ENCODE measurements at regions not wholly inside any gene's neighbourhood (a gene's known extent, or its start where the extent isn't known, plus 50 kb on each side); places are given as distances from the start of the nearest gene placed in this dataset.

GRCh38 chr18:66900837-66901236, 296.9 kb upstream of the CDH19 start:
- Histone ChIP-seq H3K9me3 (ENCODE audit: control insufficient read depth, low read depth, low read length) (no peaks in the 10 kb centered on the region), H3K23me2 (ENCODE audit: insufficient read length, low read depth, low read length, poor library complexity, severe bottlenecking) (no peaks in the 10 kb centered on the region), H2BK15ac (ENCODE audit: low read depth, low read length) (no peak overlapping the region), H2AFZ (ENCODE audit: low read length) (no peak overlapping the region), H4K91ac (ENCODE audit: insufficient read length, low read depth, low read length) (no peak overlapping the region), H3K4me1 (ENCODE audit: insufficient read depth, low read length) (no peaks in the 10 kb centered on the region), H3T11ph (ENCODE audit: low read length) (no peak overlapping the region), H2BK5ac (ENCODE audit: insufficient read length, low read length) (no peak overlapping the region), H3K4me2 (ENCODE audit: insufficient read depth, insufficient read length, low read length) (no peak overlapping the region), H3K23ac (ENCODE audit: insufficient read length, low read depth, low read length) (no peak overlapping the region), H3K56ac (ENCODE audit: insufficient read length, low read depth, low read length) (no peak overlapping the region), H3K27me3 (ENCODE audit: insufficient read depth, low read length) (no peaks in the 10 kb centered on the region), H2AK5ac (ENCODE audit: insufficient read length, low read length) (no peak overlapping the region), H4K8ac (replicated peaks; ENCODE audit: insufficient read length, low read depth, low read length) (no peak overlapping the region), H3K79me2 (ENCODE audit: insufficient read depth, low read length) (no peaks in the 10 kb centered on the region), H2BK12ac (ENCODE audit: insufficient read length, low read depth, low read length) (no peak overlapping the region), H2BK20ac (ENCODE audit: low read depth, low read length, poor library complexity, severe bottlenecking) (no peak overlapping the region), H3K79me1 (ENCODE audit: insufficient read depth, low read depth, low read length, poor library complexity, severe bottlenecking) (no peaks in the 10 kb centered on the region), H4K20me1 (ENCODE audit: control insufficient read depth, insufficient read depth, insufficient read length) (no peaks in the 10 kb centered on the region), H3K4ac (ENCODE audit: low read depth, low read length) (no peak overlapping the region), H4K5ac (ENCODE audit: insufficient read length, low read depth, low read length) (no peak overlapping the region), H3K27ac (ENCODE audit: insufficient read length, low read depth, low read length) (no peak overlapping the region), H3K9ac (ENCODE audit: extremely low read depth, insufficient read length, low read length) (no peak overlapping the region), H2BK120ac (ENCODE audit: low read depth, low read length, poor library complexity, severe bottlenecking) (no peak overlapping the region), H3K18ac (ENCODE audit: insufficient read length, low read depth, low read length) (no peak overlapping the region), H3K14ac (ENCODE audit: insufficient read depth, low read length) (no peak overlapping the region)
- Mint-ChIP-seq H3K4me3 (no peak overlapping the region), H3K9me3 (no peaks in the 10 kb centered on the region), H3K27ac (no peak overlapping the region), H3K4me1 (0 out of 4 replicates have a peak, but pooled peaks cover 2 to 3% of the 10 kb centered on the region in 2 experiments), H3K27me3 (ENCODE audit: low read depth) (no peaks in the 10 kb centered on the region), H3K36me3 (ENCODE audit: insufficient read depth in 1 of 3, low read depth in 3 of 3) (no peaks in the 10 kb centered on the region)
- no peak for DNase-seq
- no peak for TF ChIP-seq CTCF (conservative IDR thresholded peaks at IDR 0.05)
